ENCODE measurements at regions not wholly inside any gene's neighbourhood (a gene's known extent, or its start where the extent isn't known, plus 50 kb on each side); places are given as distances from the start of the nearest gene placed in this dataset.

DNA sequence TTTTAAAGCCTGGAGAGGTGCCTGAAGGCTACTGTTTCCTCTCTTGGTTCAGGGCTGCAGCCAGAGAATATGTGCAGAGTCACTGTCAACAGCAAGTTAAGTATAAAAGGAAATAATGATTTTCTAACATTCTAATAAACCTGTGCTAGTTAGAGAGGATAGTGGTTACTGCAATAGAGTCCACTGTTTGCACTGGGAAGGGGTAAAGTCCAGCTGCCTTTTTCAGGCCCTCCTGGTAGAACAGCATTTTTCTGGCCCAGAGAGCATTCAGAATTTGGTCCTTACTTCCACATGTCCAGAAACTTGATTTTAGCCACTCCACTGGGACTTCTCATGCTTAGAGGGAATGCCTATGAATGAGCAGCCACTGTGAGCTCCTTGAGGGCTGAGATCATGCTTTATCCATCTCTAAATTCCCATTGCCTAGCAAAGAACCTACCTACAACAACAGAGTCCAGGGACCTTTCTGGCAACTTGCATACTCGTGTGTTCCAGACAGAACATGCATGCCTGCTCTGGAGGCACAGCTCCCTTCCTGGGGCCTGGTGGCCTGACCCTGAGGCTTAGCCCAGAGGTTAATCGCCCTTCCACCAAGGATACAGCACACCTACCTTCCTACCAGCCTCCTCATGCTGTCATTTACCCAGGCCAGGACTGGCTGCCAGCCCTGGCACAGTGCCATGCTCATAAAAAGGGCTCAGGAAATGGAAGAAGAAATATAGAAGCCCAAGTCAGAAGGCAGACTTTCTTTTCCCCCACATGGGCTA, 50.3 kb upstream of the ATP13A3 start:
- CTCF ChIA-PET, result interaction anchor here (1.1 kb wide), 1 partner anchor 135 kb away, joined by 3 read pairs; the partner anchor contains the start of gene LSG1
- DNase-seq (no peak), ATAC-seq (no peak)
- Mint-ChIP-seq H3K36me3 (ENCODE audit: low read depth) (peaks cover 1% of the 10 kb centered on the region), H3K4me1 (ENCODE audit: low read depth) (peaks cover 13% of the 10 kb centered on the region), H3K27ac (no peak overlapping the region), H3K9me3 (peaks cover 15% of the 10 kb centered on the region), H3K27me3 (no peaks in the 10 kb centered on the region), H3K4me3 (no peak overlapping the region)
- TF ChIP-seq CTCF (IDR thresholded peaks at IDR 0.05), result no peak
- POLR2A ChIA-PET, result interaction anchor here (0.7 kb wide), 1 partner anchor 26 kb away, joined by 3 read pairs; no protein-coding TSS in a partner anchor
- intact Hi-C loops (cut with micrococcal nuclease), result no loop called here

Measured in activated CD8-positive, alpha-beta T cell treated with anti-CD3 and anti-CD28 coated beads for 36 hours (primary cell).